ENCODE measurements at regions not wholly inside any gene's neighbourhood (a gene's known extent, or its start where the extent isn't known, plus 50 kb on each side); places are given as distances from the start of the nearest gene placed in this dataset.
A peak's percentile ranks its signal among the peaks of the same experiment; 100 is the strongest.

- peaks cover 4% of the 10 kb centered on the region; the same call in 1 of the 2 replicates for H3K9me3 Mint-ChIP-seq
- H3K27me3 Mint-ChIP-seq (ENCODE audit: insufficient read depth), result 0 out of 2 replicates have a peak, but pooled peaks cover 2% of the 10 kb centered on the region
- TF ChIP-seq CTCF (IDR thresholded peaks at IDR 0.05), result no peak
- peaks cover 7% of the 10 kb centered on the region; the same call in 1 of the 2 replicates for H3K4me1 Mint-ChIP-seq (ENCODE audit: low read depth)
- H3K27ac Mint-ChIP-seq, result no peak overlapping the region
- no peak overlapping the region for H3K4me3 Mint-ChIP-seq
- no peak for DNase-seq
- no peaks in the 10 kb centered on the region; the same call in 1 of the 2 replicates for H3K36me3 Mint-ChIP-seq (ENCODE audit: low read depth)
Observed at GRCh38 chr3:170642882-170643601, 57.2 kb upstream of the SLC7A14 start.

GRCh38 chr3:170641510-170642236, 55.8 kb upstream of the SLC7A14 start:
- peaks cover 6% of the 10 kb centered on the region for H3K27me3 Mint-ChIP-seq (ENCODE audit: insufficient read depth)
- no peak overlapping the region for H3K27ac Mint-ChIP-seq
- no peak overlapping the region for H3K4me3 Mint-ChIP-seq
- peaks cover 7% of the 10 kb centered on the region; the same call in 1 of the 2 replicates for H3K4me1 Mint-ChIP-seq (ENCODE audit: low read depth)
- TF ChIP-seq CTCF (IDR thresholded peaks at IDR 0.05), result no peak
- H3K36me3 Mint-ChIP-seq (ENCODE audit: low read depth), result no peaks in the 10 kb centered on the region; the same call in 1 of the 2 replicates
- H3K9me3 Mint-ChIP-seq, result peaks cover 4% of the 10 kb centered on the region; the same call in 1 of the 2 replicates
- DNase-seq, result peak; percentile 4

- no peak overlapping the region for H3K4me3 Mint-ChIP-seq
- H3K36me3 Mint-ChIP-seq (ENCODE audit: low read depth), result no peaks in the 10 kb centered on the region
- H3K9me3 Mint-ChIP-seq, result peaks cover 4% of the 10 kb centered on the region; the same call in 1 of the 2 replicates
- H3K27ac Mint-ChIP-seq, result no peak overlapping the region
- TF ChIP-seq CTCF (IDR thresholded peaks at IDR 0.05), result no peak
- peaks cover 6% of the 10 kb centered on the region for H3K27me3 Mint-ChIP-seq (ENCODE audit: insufficient read depth)
- peaks cover 7% of the 10 kb centered on the region; the same call in 1 of the 2 replicates for H3K4me1 Mint-ChIP-seq (ENCODE audit: low read depth)
- no peak for DNase-seq
Observed at GRCh38 chr3:170640737-170641171, 54.9 kb upstream of the SLC7A14 start.

GRCh38 chr3:170638988-170639387, 53.1 kb upstream of the SLC7A14 start:
- peaks cover 7% of the 10 kb centered on the region; the same call in 1 of the 2 replicates for H3K4me1 Mint-ChIP-seq (ENCODE audit: low read depth)
- no peaks in the 10 kb centered on the region for H3K9me3 Mint-ChIP-seq
- no peak for TF ChIP-seq CTCF (IDR thresholded peaks at IDR 0.05)
- no peaks in the 10 kb centered on the region for H3K36me3 Mint-ChIP-seq (ENCODE audit: low read depth)
- H3K27me3 Mint-ChIP-seq (ENCODE audit: insufficient read depth), result peaks cover 6% of the 10 kb centered on the region
- DNase-seq, result no peak
- no peak overlapping the region for H3K27ac Mint-ChIP-seq
- no peak overlapping the region for H3K4me3 Mint-ChIP-seq

GRCh38 chr3:170637306-170637705, 51.4 kb upstream of the SLC7A14 start:
- H3K27ac Mint-ChIP-seq, result no peak overlapping the region
- H3K9me3 Mint-ChIP-seq, result no peaks in the 10 kb centered on the region
- peaks cover 18% of the 10 kb centered on the region for H3K4me1 Mint-ChIP-seq (ENCODE audit: low read depth)
- TF ChIP-seq CTCF (IDR thresholded peaks at IDR 0.05), result no peak
- no peak overlapping the region for H3K4me3 Mint-ChIP-seq
- H3K36me3 Mint-ChIP-seq (ENCODE audit: low read depth), result no peaks in the 10 kb centered on the region
- DNase-seq, result no peak
- peaks cover 6% of the 10 kb centered on the region for H3K27me3 Mint-ChIP-seq (ENCODE audit: insufficient read depth)

Measured in HFFc6 (cell line).